ENCODE measurements at regions not wholly inside any gene's neighbourhood (a gene's known extent, or its start where the extent isn't known, plus 50 kb on each side); places are given as distances from the start of the nearest gene placed in this dataset.

DNA sequence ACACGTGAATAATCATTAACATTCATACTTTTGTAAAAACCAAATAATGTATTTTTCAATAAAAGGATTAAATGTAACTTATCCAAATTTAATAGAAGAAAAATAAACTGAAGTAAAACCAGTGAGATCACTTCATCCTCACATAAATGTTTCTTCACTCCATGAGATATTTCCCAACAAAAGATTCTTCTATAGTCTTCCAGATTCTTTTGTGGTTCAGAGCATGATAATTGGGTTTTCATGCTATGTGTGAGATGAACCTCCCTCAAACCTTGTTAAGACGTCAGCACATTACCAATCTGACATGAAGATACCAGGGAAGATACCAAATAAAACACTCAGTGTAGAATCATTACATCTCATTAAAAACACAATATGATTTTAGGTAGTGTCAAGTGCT, 62.9 kb upstream of the OXGR1 start:
- H3K4me1 Mint-ChIP-seq (ENCODE audit: low read depth), result no peaks in the 10 kb centered on the region
- H3K27ac Mint-ChIP-seq, result no peak overlapping the region
- intact Hi-C loops (cut with micrococcal nuclease), result no loop called here
- no peak overlapping the region for H3K4me3 Mint-ChIP-seq
- H3K36me3 Mint-ChIP-seq (ENCODE audit: low read depth), result no peaks in the 10 kb centered on the region
- H3K27me3 Mint-ChIP-seq (ENCODE audit: low read depth), result peaks cover 25% of the 10 kb centered on the region
- peaks cover 4% of the 10 kb centered on the region for H3K9me3 Mint-ChIP-seq
- CTCF ChIA-PET, result no interaction called here
- no peak for DNase-seq

DNA sequence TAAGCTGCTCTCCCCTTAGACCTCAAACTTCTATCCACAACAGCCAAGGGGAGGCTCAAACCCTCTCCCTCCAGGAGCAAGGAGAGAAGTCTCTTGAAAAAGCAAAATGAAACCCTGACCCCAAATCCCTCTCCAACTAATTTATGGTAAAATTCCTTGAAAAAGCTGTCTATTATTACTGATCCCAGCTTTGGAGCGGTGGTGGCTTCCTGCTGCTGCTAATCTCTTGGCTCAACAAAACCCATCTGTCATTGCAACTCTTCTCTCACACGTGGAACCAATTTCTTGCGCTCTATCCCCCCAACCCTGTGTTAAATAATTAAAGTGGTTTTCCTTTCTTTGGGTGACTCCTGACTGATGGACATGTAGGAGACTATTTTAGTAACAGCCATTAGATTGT, 64.1 kb upstream of the OXGR1 start:
- no peaks in the 10 kb centered on the region for H3K4me1 Mint-ChIP-seq (ENCODE audit: low read depth)
- peaks cover 1% of the 10 kb centered on the region for H3K9me3 Mint-ChIP-seq
- intact Hi-C loops (cut with micrococcal nuclease), result no loop called here
- no peak for DNase-seq
- no peak overlapping the region for H3K4me3 Mint-ChIP-seq
- no peaks in the 10 kb centered on the region for H3K36me3 Mint-ChIP-seq (ENCODE audit: low read depth)
- CTCF ChIA-PET, result interaction anchor here (0.6 kb wide), 2 partner anchors 303 to 650 kb away, joined by 3 read pairs; no protein-coding TSS in a partner anchor
- H3K27me3 Mint-ChIP-seq (ENCODE audit: low read depth), result peaks cover 31% of the 10 kb centered on the region
- H3K27ac Mint-ChIP-seq, result no peak overlapping the region

GRCh38 chr13:97058926-97059325, 64.7 kb upstream of the OXGR1 start:
- intact Hi-C loops (cut with micrococcal nuclease), result no loop called here
- H3K36me3 Mint-ChIP-seq (ENCODE audit: low read depth), result no peaks in the 10 kb centered on the region
- no peak for DNase-seq
- no peak overlapping the region for H3K27ac Mint-ChIP-seq
- H3K9me3 Mint-ChIP-seq, result peaks cover 1% of the 10 kb centered on the region
- H3K4me3 Mint-ChIP-seq, result no peak overlapping the region
- CTCF ChIA-PET, result interaction anchor here (0.6 to 0.7 kb wide), 3 partner anchors 300 to 650 kb away, joined by 3 read pairs; no protein-coding TSS in a partner anchor
- peaks cover 32% of the 10 kb centered on the region for H3K27me3 Mint-ChIP-seq (ENCODE audit: low read depth)
- no peaks in the 10 kb centered on the region for H3K4me1 Mint-ChIP-seq (ENCODE audit: low read depth)

DNA sequence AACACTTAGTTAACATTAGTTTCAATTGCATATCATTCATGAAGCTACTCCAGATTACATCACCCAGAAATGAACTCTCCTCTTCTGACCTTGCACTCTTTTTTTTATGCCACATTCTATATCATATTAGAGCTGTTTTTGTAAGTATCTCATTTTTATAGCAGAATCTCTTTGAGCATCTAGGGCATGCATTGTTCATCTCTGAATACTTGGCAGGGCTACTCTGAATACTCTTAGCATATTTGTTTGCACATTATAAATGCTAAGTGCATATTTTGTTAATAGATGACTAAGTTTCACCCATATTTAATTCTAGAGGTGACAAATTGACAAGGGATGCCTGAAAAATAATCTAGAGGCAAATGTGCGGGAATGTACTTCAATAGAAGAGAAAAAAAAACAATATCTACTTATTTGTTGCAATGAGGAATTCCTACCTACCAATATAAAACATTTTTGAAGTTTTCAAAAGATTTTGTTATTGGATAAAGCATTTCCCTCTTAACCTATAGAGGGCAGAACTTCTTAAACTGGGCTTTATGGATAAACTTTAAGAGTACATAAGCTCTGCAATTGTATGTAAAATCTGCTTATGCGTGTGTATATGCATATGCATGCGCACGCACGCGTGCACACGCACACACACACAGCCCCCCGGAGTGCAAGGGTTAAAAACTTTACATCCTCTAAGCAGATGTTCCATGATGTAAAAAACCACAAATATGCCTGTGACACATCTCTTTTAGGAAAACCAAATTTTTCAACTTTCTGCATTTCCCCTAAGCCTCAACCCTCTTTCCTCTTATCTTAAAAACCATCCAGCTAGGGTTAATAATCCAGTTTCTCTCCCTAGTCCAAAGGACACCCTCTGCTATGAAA, 73.0 kb upstream of the OXGR1 start:
- no peak overlapping the region for H3K4me3 Mint-ChIP-seq
- H3K27me3 Mint-ChIP-seq (ENCODE audit: low read depth), result peaks cover 29% of the 10 kb centered on the region
- no peaks in the 10 kb centered on the region for H3K4me1 Mint-ChIP-seq (ENCODE audit: low read depth)
- H3K27ac Mint-ChIP-seq, result no peak overlapping the region
- DNase-seq, result no peak
- H3K36me3 Mint-ChIP-seq (ENCODE audit: low read depth), result no peaks in the 10 kb centered on the region
- no peaks in the 10 kb centered on the region for H3K9me3 Mint-ChIP-seq
- CTCF ChIA-PET, result interaction anchor here (1.1 kb wide), 1 partner anchor 11 kb away, joined by 3 read pairs; no protein-coding TSS in a partner anchor
- intact Hi-C loops (cut with micrococcal nuclease), result no loop called here

DNA sequence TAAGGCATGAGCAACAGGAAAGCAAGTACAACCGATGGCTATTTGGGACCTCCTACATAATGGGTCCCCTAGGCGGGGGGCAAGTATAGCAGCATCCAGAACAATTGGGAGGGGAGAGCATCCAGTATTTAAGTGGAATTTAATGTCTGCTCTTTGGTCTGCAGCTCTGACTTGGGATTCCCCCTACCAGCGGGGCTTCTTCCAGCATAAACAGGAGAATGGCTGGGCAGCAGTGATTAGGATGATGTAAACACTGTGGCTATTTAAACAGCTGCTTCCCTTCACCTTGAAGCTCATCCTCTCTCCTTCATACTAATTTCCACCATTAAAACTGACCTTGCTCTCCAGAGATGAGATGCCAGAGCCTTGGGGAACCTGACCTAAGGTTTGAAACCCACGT, 73.9 kb upstream of the OXGR1 start:
- DNase-seq, result no peak
- no peaks in the 10 kb centered on the region for H3K36me3 Mint-ChIP-seq (ENCODE audit: low read depth)
- H3K27ac Mint-ChIP-seq, result no peak overlapping the region
- peaks cover 24% of the 10 kb centered on the region for H3K27me3 Mint-ChIP-seq (ENCODE audit: low read depth)
- H3K4me1 Mint-ChIP-seq (ENCODE audit: low read depth), result no peaks in the 10 kb centered on the region
- CTCF ChIA-PET, result interaction anchor here (1.1 kb wide), 1 partner anchor 10 kb away, joined by 3 read pairs; no protein-coding TSS in a partner anchor
- H3K4me3 Mint-ChIP-seq, result no peak overlapping the region
- H3K9me3 Mint-ChIP-seq, result no peaks in the 10 kb centered on the region
- intact Hi-C loops (cut with micrococcal nuclease), result no loop called here

DNA sequence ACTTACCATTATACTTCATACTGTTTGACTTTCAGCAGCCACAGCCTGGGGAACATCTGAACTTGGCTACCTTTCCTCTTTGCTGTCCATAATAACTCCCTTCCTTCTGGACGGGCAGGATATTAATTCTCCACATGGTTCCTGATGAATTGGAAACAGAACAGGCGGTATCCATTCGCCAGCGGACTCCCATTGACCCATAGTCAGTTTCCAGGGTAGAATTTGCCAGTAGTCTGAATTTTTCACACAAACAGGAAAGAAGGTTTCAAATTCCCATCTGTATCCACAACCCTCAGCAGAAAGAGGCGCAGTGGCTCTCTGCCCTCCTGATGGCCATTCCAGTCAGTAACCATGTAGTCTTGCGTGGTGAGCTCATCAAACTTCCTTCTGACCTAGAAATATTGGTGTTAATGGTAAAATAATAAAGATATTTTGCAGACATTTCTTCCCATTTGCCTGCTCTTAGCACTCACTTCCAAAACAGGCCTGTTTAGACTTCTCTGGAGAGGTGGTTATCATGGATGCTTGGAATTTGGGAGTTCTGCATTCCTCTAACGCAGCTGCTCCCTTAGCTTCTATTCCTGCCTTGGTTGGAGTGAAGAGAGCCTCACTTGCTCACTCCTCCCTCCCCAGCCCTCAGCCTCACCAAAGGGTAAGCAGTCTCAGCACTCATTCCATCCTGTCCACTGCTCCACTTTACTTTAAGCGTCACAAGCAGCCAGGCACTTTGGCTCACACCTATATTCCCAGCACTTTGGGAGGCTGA, 75.0 kb upstream of the OXGR1 start:
- intact Hi-C loops (cut with micrococcal nuclease), result no loop called here
- peaks cover 3% of the 10 kb centered on the region for H3K9me3 Mint-ChIP-seq
- H3K4me1 Mint-ChIP-seq (ENCODE audit: low read depth), result no peaks in the 10 kb centered on the region
- no peak overlapping the region for H3K4me3 Mint-ChIP-seq
- H3K27me3 Mint-ChIP-seq (ENCODE audit: low read depth), result peaks cover 20% of the 10 kb centered on the region
- H3K27ac Mint-ChIP-seq, result no peak overlapping the region
- DNase-seq, result no peak
- CTCF ChIA-PET, result no interaction called here
- no peaks in the 10 kb centered on the region for H3K36me3 Mint-ChIP-seq (ENCODE audit: low read depth)

GRCh38 chr13:97072297-97072696, 78.0 kb upstream of the OXGR1 start:
- CTCF ChIA-PET, result no interaction called here
- no peak overlapping the region for H3K27ac Mint-ChIP-seq
- no peaks in the 10 kb centered on the region for H3K36me3 Mint-ChIP-seq (ENCODE audit: low read depth)
- peaks cover 7% of the 10 kb centered on the region for H3K9me3 Mint-ChIP-seq
- DNase-seq, result no peak
- intact Hi-C loops (cut with micrococcal nuclease), result no loop called here
- H3K4me3 Mint-ChIP-seq, result no peak overlapping the region
- H3K27me3 Mint-ChIP-seq (ENCODE audit: low read depth), result peaks cover 20% of the 10 kb centered on the region
- no peaks in the 10 kb centered on the region for H3K4me1 Mint-ChIP-seq (ENCODE audit: low read depth)

GRCh38 chr13:97074618-97075017, 80.3 kb upstream of the OXGR1 start:
- H3K4me3 Mint-ChIP-seq, result no peak overlapping the region
- intact Hi-C loops (cut with micrococcal nuclease), result no loop called here
- no peak overlapping the region for H3K27ac Mint-ChIP-seq
- no peaks in the 10 kb centered on the region for H3K4me1 Mint-ChIP-seq (ENCODE audit: low read depth)
- DNase-seq, result no peak
- peaks cover 9% of the 10 kb centered on the region for H3K27me3 Mint-ChIP-seq (ENCODE audit: low read depth)
- CTCF ChIA-PET, result interaction anchor here (0.7 kb wide), 1 partner anchor 87 kb away, joined by 3 read pairs; no protein-coding TSS in a partner anchor
- H3K36me3 Mint-ChIP-seq (ENCODE audit: low read depth), result no peaks in the 10 kb centered on the region
- peaks cover 7% of the 10 kb centered on the region for H3K9me3 Mint-ChIP-seq

- no peak for DNase-seq
- H3K36me3 Mint-ChIP-seq (ENCODE audit: low read depth), result no peaks in the 10 kb centered on the region
- H3K27ac Mint-ChIP-seq, result no peak overlapping the region
- CTCF ChIA-PET, result no interaction called here
- intact Hi-C loops (cut with micrococcal nuclease), result no loop called here
- no peak overlapping the region for H3K4me3 Mint-ChIP-seq
- H3K4me1 Mint-ChIP-seq (ENCODE audit: low read depth), result no peaks in the 10 kb centered on the region
- peaks cover 5% of the 10 kb centered on the region for H3K27me3 Mint-ChIP-seq (ENCODE audit: low read depth)
- H3K9me3 Mint-ChIP-seq, result peaks cover 7% of the 10 kb centered on the region
Measured at GRCh38 chr13:97076898-97077297, 82.6 kb upstream of the OXGR1 start.

DNA sequence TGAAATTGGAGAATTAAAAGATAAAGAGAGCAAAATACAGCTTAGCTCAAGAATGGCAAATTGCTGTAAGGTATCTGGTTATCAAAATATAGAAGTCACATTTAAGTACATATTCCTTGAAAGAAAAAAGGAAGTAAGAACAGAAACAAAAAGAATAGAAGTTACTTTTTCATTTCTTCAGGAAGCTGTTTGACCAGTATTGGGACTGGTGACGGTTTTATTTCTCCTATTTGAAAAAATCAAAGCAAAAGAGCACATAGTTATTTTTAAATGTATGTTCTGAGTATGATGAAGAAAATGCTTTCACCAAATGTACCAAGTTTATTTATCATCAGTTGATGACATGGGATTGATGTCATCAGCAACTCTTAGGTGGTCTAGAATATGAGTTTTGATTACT, 83.1 kb upstream of the OXGR1 start:
- no peak overlapping the region for H3K4me3 Mint-ChIP-seq
- H3K9me3 Mint-ChIP-seq, result peaks cover 7% of the 10 kb centered on the region
- H3K36me3 Mint-ChIP-seq (ENCODE audit: low read depth), result no peaks in the 10 kb centered on the region
- DNase-seq, result no peak
- CTCF ChIA-PET, result no interaction called here
- no peak overlapping the region for H3K27ac Mint-ChIP-seq
- no peaks in the 10 kb centered on the region for H3K4me1 Mint-ChIP-seq (ENCODE audit: low read depth)
- intact Hi-C loops (cut with micrococcal nuclease), result no loop called here
- H3K27me3 Mint-ChIP-seq (ENCODE audit: low read depth), result peaks cover 5% of the 10 kb centered on the region

GRCh38 chr13:97079726-97080125, 85.5 kb upstream of the OXGR1 start:
- Mint-ChIP-seq H3K36me3 (ENCODE audit: low read depth) (no peaks in the 10 kb centered on the region), H3K27ac (no peak overlapping the region), H3K4me1 (ENCODE audit: low read depth) (no peaks in the 10 kb centered on the region), H3K9me3 (no peaks in the 10 kb centered on the region), H3K4me3 (no peak overlapping the region), H3K27me3 (ENCODE audit: low read depth) (peaks cover 5% of the 10 kb centered on the region)
- intact Hi-C loops (cut with micrococcal nuclease), result no loop called here
- CTCF ChIA-PET, result no interaction called here
- no peak for DNase-seq

DNA sequence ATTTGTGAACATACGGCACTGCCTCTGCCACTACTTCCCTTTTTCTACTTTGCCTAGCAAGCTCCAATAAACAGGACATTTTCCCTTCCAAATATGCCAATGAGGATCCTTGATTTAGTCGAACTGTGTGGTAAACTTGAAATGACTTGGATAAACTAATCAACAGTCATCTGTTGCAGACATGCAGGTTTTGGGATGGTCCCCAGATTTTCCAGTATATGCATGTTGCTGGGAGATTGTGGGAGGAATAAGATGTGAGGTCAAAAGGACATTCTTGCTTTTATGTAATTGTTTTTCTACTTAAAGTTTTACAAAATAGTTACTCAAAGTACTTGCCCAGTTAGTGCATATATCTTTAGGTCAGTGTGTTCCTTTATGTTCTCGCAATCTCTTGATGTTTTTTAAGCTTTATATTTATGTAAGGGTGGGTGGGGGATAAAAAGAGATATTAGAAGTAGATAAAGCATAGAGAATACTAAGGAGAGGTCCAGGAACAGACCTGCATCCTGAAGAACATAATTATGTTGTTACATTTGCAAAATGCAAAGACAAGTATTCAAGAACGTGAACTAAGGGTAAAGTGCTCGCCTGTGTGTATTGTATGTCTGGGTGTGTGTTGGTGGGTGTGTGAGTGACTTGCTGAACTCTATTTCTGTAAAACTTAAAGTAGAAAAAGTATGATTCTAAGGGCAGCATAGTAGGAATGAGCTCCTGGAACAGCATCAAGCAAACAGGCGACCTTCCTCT, 88.4 kb upstream of the OXGR1 start:
- CTCF ChIA-PET, result no interaction called here
- Mint-ChIP-seq H3K9me3 (peaks cover 2% of the 10 kb centered on the region), H3K4me3 (no peak overlapping the region), H3K27me3 (ENCODE audit: low read depth) (peaks cover 2% of the 10 kb centered on the region), H3K4me1 (ENCODE audit: low read depth) (no peaks in the 10 kb centered on the region), H3K36me3 (ENCODE audit: low read depth) (no peaks in the 10 kb centered on the region), H3K27ac (no peak overlapping the region)
- no peak for DNase-seq
- intact Hi-C loops (cut with micrococcal nuclease), result no loop called here
